Left lung (tissue), 4 donors: ENCODE measurements at regions not wholly inside any gene's neighbourhood (a gene's known extent, or its start where the extent isn't known, plus 50 kb on each side); places are given as distances from the start of the nearest gene placed in this dataset.

Experiments used
- ATAC-seq: fragments of 200-7000 bp; cut with Tn5 transposase; one replicate; pipeline ENCODE4 v1.9.1; 2020; ENCODE audit warnings: moderate library complexity
- DNase-seq, 4 donors: peaks; one replicate each; pipeline ENCODE4 v3.0.0-alpha.2; 2013 to 2020
- H3K27ac ChIP-seq, 2 donors: fragments of 200-600 bp; sonication (generic) in 1 of 2; one replicate each; pipeline versions ENCODE4 v1.5.0 to v1.8.0; 2020 to 2021
- H3K27me3 ChIP-seq, 2 donors: fragments of 200-600 bp; sonication (generic) in 1 of 2; one replicate each; pipeline versions ENCODE4 v1.5.0 to v1.8.0; 2020 to 2021
- H3K36me3 ChIP-seq, 2 donors: fragments of 200-600 bp; sonication (generic) in 1 of 2; one replicate each; pipeline versions ENCODE4 v1.5.0 to v1.8.0; 2020 to 2021
- H3K4me1 ChIP-seq, 2 donors: fragments of 200-600 bp; one replicate each; pipeline ENCODE4 v1.8.0; 2021
- H3K4me3 ChIP-seq, 2 donors: fragments of 200-600 bp; sonication (generic) in 1 of 2; one replicate each; pipeline versions ENCODE4 v1.5.0 to v1.8.0; 2020 to 2021; ENCODE audit warnings: mild to moderate bottlenecking in 1 of 2
- H3K9me3 ChIP-seq, 2 donors: fragments of 200-600 bp; sonication (generic) in 1 of 2; one replicate each; pipeline versions ENCODE4 v1.5.0 to v1.8.0; 2020 to 2021
- CTCF ChIP-seq, 2 donors: fragments of 200-600 bp; sonication (generic) in 1 of 2; IDR thresholded peaks; one replicate each; pipeline versions ENCODE4 v1.5.0 to v1.8.0; 2021; ENCODE audit warnings: antibody characterized with exemption in 2 of 2
- intact Hi-C, 2 donors: fragments of 100-400 bp; cut with DNase I; formaldehyde crosslinking; loops; one replicate each; pipeline versions ENCODE4 v1.11.2 to v1.14.2; 2022
- donor health status: DM: no; HTN: yes; CAD: no.
- donor health status: DM: no; HTN: no; CAD: no.

GRCh38 chr11:92495107-92495793, 270.6 kb downstream of the FAT3 start:
- H3K9me3 ChIP-seq = no peaks in the 10 kb centered on the region
- H3K27ac ChIP-seq = no peak overlapping the region
- no peaks in the 10 kb centered on the region for H3K27me3 ChIP-seq
- no peak for TF ChIP-seq CTCF (IDR thresholded peaks at IDR 0.05)
- H3K4me1 ChIP-seq = no peaks in the 10 kb centered on the region
- no peak overlapping the region for H3K4me3 ChIP-seq
- intact Hi-C loops = no loop called here
- DNase-seq (peak in 1 of 4 donors; percentile 10), ATAC-seq (no peak)
- H3K36me3 ChIP-seq = no peaks in the 10 kb centered on the region

- ATAC-seq (no peak), DNase-seq (no peak)
- H3K4me1 ChIP-seq = no peaks in the 10 kb centered on the region
- TF ChIP-seq CTCF (IDR thresholded peaks at IDR 0.05) = no peak
- no peaks in the 10 kb centered on the region for H3K36me3 ChIP-seq
- H3K4me3 ChIP-seq = no peak overlapping the region
- no peak overlapping the region for H3K27ac ChIP-seq
- no peaks in the 10 kb centered on the region for H3K9me3 ChIP-seq
- H3K27me3 ChIP-seq = no peaks in the 10 kb centered on the region
- intact Hi-C loops = no loop called here
These were observed 275.8 kb downstream of the FAT3 start for GRCh38 chr11:92500453-92500852.

GRCh38 chr11:92501066-92501739, 276.6 kb downstream of the FAT3 start:
- no peak for DNase-seq
- intact Hi-C loops = no loop called here
- H3K27me3 ChIP-seq = no peaks in the 10 kb centered on the region
- H3K27ac ChIP-seq = no peak overlapping the region
- H3K9me3 ChIP-seq = no peaks in the 10 kb centered on the region
- no peak overlapping the region for H3K4me3 ChIP-seq
- H3K4me1 ChIP-seq = no peaks in the 10 kb centered on the region
- H3K36me3 ChIP-seq = no peaks in the 10 kb centered on the region
- ATAC-seq = no peak
- TF ChIP-seq CTCF (IDR thresholded peaks at IDR 0.05) = no peak

DNA sequence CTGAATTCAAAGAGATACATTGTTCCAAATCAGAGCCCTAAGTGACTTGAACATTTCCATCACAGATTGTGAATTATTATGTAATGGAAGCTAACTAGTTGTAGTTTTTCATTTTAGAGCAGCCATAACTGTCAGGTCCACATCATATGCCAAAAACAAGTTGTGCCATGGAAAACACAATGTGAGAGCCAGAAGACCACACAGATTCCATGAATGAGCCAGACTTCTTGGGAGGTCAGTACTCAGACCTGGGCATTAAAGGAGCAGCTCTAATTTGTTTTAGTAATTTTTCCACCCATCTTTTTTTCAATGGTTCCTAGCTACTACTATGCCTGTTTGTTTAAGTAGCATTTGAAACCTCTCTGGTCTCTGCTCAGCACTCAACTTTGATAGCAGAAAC, 279.4 kb downstream of the FAT3 start:
- ATAC-seq (no peak), DNase-seq (peak in 1 of 4 donors; percentile 12)
- no peaks in the 10 kb centered on the region for H3K4me1 ChIP-seq
- H3K36me3 ChIP-seq = no peaks in the 10 kb centered on the region
- intact Hi-C loops = no loop called here
- no peak overlapping the region for H3K4me3 ChIP-seq
- no peak for TF ChIP-seq CTCF (IDR thresholded peaks at IDR 0.05)
- no peaks in the 10 kb centered on the region for H3K9me3 ChIP-seq
- H3K27me3 ChIP-seq = no peaks in the 10 kb centered on the region
- no peak overlapping the region for H3K27ac ChIP-seq

DNA sequence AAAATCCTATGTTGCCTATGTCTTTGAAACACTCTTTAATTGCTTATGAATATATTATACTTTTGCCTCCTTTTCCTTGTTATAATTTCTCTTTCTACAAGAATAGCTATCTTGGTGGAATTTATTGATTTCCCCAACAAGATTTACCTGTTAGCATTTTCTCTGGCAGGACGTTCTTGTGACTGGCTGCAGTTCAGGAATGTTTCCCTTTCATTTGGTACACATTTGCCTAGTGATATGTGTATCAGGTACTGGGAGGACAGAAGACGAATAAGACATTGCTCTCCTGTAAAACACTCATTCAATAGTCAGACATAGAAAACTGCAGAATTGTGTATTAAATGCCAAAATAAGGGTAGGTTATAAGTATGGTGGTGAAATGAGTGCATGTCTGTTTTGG, 279.9 kb downstream of the FAT3 start:
- no peaks in the 10 kb centered on the region for H3K36me3 ChIP-seq
- H3K27me3 ChIP-seq = no peaks in the 10 kb centered on the region
- no peak for ATAC-seq
- intact Hi-C loops = no loop called here
- no peak for TF ChIP-seq CTCF (IDR thresholded peaks at IDR 0.05)
- DNase-seq = no peak
- no peak overlapping the region for H3K27ac ChIP-seq
- no peaks in the 10 kb centered on the region for H3K9me3 ChIP-seq
- no peaks in the 10 kb centered on the region for H3K4me1 ChIP-seq
- no peak overlapping the region for H3K4me3 ChIP-seq
